HEK293T (cell line): ENCODE measurements at regions not wholly inside any gene's neighbourhood (a gene's known extent, or its start where the extent isn't known, plus 50 kb on each side); places are given as distances from the start of the nearest gene placed in this dataset.

Source experiments
- ELF4 ChIP-seq: fragments of 450-650 bp; IDR thresholded peaks from 2 replicates; pipeline ENCODE4 v1.6.1; 2017; ENCODE audit warnings: antibody characterized with exemption
- FOXK2 ChIP-seq: fragments of 450-650 bp; IDR thresholded peaks from 2 replicates; pipeline ENCODE4 v1.6.1; 2016; ENCODE audit warnings: mild to moderate bottlenecking
- NFRKB ChIP-seq: fragments of 450-650 bp; IDR thresholded peaks from 2 replicates; pipeline ENCODE4 v1.6.1; 2016; ENCODE audit warnings: mild to moderate bottlenecking, moderate library complexity
- SP1 ChIP-seq: fragments of 450-650 bp; IDR thresholded peaks from 2 replicates; pipeline ENCODE4 v1.6.1; 2017
- SUZ12 ChIP-seq: fragments of 450-650 bp; IDR thresholded peaks from 2 replicates; pipeline ENCODE4 v1.6.1; 2016; ENCODE audit warnings: mild to moderate bottlenecking
- TARDBP ChIP-seq: fragments of 450-650 bp; IDR thresholded peaks from 2 replicates; pipeline ENCODE4 v1.6.1; 2016

- TF ChIP-seq SP1: no peak
- TF ChIP-seq TARDBP: no peak
- TF ChIP-seq FOXK2: no peak
- TF ChIP-seq ELF4: no peak
- TF ChIP-seq SUZ12: no peak
- no peak for TF ChIP-seq NFRKB
These were observed 156.2 kb upstream of the NSMCE3 start for GRCh38 chr15:29425864-29426263.
